HepG2 (cell line): ENCODE measurements at regions not wholly inside any gene's neighbourhood (a gene's known extent, or its start where the extent isn't known, plus 50 kb on each side); places are given as distances from the start of the nearest gene placed in this dataset.

Source experiments
- CHD4 ChIP-seq: fragments of 200-600 bp; sonication (generic); IDR thresholded peaks from 2 replicates; pipeline ENCODE4 v1.7.0; 2017; ENCODE audit warnings: mild to moderate bottlenecking, low read length, borderline replicate concordance
- CTCF ChIP-seq: sonication (generic); formaldehyde crosslinking; IDR thresholded peaks from 2 replicates; pipeline ENCODE4 v1.5.0; 2020; ENCODE audit warnings: mild to moderate bottlenecking, missing genetic modification reagents, moderate library complexity
- E2F5 ChIP-seq: sonication (generic); formaldehyde crosslinking; conservative IDR thresholded peaks from 2 replicates; pipeline ENCODE4 v1.4.0; 2020; ENCODE audit warnings: missing genetic modification reagents
- HBP1 ChIP-seq: IDR thresholded peaks from 2 replicates; pipeline ENCODE4 v1.6.1; 2016; ENCODE audit warnings: low read depth, control low read depth
- HMG20B ChIP-seq: conservative IDR thresholded peaks from 2 replicates; pipeline ENCODE4 v1.6.1; 2016; ENCODE audit warnings: missing genetic modification reagents, missing compliant biosample characterization
- HOXA7 ChIP-seq: sonication (generic); formaldehyde crosslinking; IDR thresholded peaks from 2 replicates; pipeline ENCODE4 v1.8.1; 2022; ENCODE audit warnings: mild to moderate bottlenecking, missing genetic modification reagents, moderate library complexity
- MAFK ChIP-seq, 2 experiments: IDR thresholded peaks in 1 of 2; conservative IDR thresholded peaks in 1 of 2; 2 replicates each; pipeline ENCODE4 v1.6.1; 2011; ENCODE audit warnings: improper control_type of control experiment in 2 of 2, low read length in 2 of 2
- MLX ChIP-seq: IDR thresholded peaks from 2 replicates; pipeline ENCODE4 v1.6.1; 2016
- NBN ChIP-seq: fragments of 450-650 bp; conservative IDR thresholded peaks from 2 replicates; pipeline ENCODE4 v1.6.1; 2017
- POLR2A ChIP-seq, 2 experiments: IDR thresholded peaks; 2 replicates each; pipeline ENCODE4 v1.6.1; 2011; ENCODE audit warnings: low read depth in 2 of 2, low read length in 2 of 2, mild to moderate bottlenecking in 1 of 2, moderate library complexity in 1 of 2; ENCODE audit not compliant: insufficient read depth in 1 of 2
- POLR2AphosphoS5 ChIP-seq: IDR thresholded peaks from 2 replicates; pipeline ENCODE4 v1.6.1; 2012; ENCODE audit warnings: low read depth, low read length
- REST ChIP-seq, 2 experiments: IDR thresholded peaks; 2 replicates each; pipeline ENCODE4 v1.6.1; 2011 to 2012; ENCODE audit warnings: low read length in 2 of 2, borderline replicate concordance in 1 of 2, low read depth in 1 of 2, mild to moderate bottlenecking in 1 of 2, moderate library complexity in 1 of 2
- ZNF180 ChIP-seq: sonication (generic); formaldehyde crosslinking; IDR thresholded peaks from 2 replicates; pipeline ENCODE4 v1.4.0; 2020; ENCODE audit warnings: low read depth, missing genetic modification reagents, borderline replicate concordance
- ZNF770 ChIP-seq: sonication (generic); formaldehyde crosslinking; IDR thresholded peaks from 2 replicates; pipeline ENCODE4 v1.5.0; 2020; ENCODE audit warnings: mild to moderate bottlenecking, missing genetic modification reagents

- no peak for TF ChIP-seq MAFK (conservative IDR thresholded peaks at IDR 0.05 in 1 of 2, IDR thresholded peaks at IDR 0.05 in 1 of 2; ENCODE audit: low read length in 2 of 2)
- no peak for TF ChIP-seq NBN
- TF ChIP-seq POLR2AphosphoS5: no peak
- no peak for TF ChIP-seq REST (IDR thresholded peaks at IDR 0.05; ENCODE audit: borderline replicate concordance in 1 of 2, low read depth in 1 of 2, low read length in 2 of 2)
- TF ChIP-seq E2F5 (CRISPR knock-in tag): no peak
- TF ChIP-seq POLR2A (IDR thresholded peaks at IDR 0.05; ENCODE audit: insufficient read depth in 1 of 2, low read depth in 2 of 2, low read length in 2 of 2): no peak
- no peak for TF ChIP-seq HBP1 (CRISPR knock-in tag)
- no peak for TF ChIP-seq CTCF (CRISPR knock-in tag)
- no peak for TF ChIP-seq HMG20B (CRISPR knock-in tag)
- no peak for TF ChIP-seq HOXA7
- no peak for TF ChIP-seq ZNF770 (CRISPR knock-in tag)
- no peak for TF ChIP-seq CHD4
- TF ChIP-seq MLX (CRISPR knock-in tag): no peak
- no peak for TF ChIP-seq ZNF180 (CRISPR knock-in tag)
Measured at GRCh38 chr10:76697923-76698322, 939.7 kb downstream of the KCNMA1 start.
